RPMI7951 (cell line): ENCODE measurements at regions not wholly inside any gene's neighbourhood (a gene's known extent, or its start where the extent isn't known, plus 50 kb on each side); places are given as distances from the start of the nearest gene placed in this dataset.
"Not testable (repeated sequence)": the region's sequence is repeated elsewhere in the genome, so short reads cannot be mapped to it uniquely, and the experiment has no call there.

Experiments used
- DNase-seq: peaks from one replicate; pipeline ENCODE4 v3.0.0-alpha.2; 2012; ENCODE audit warnings: low read depth

- DNase-seq, result no peak
Observed at GRCh38 chr5:86542532-86542931, 75.2 kb upstream of the COX7C start.

- no peak for DNase-seq
Observed at GRCh38 chr5:86546044-86546443, 71.7 kb upstream of the COX7C start.

- DNase-seq, result no peak
Observed at GRCh38 chr5:86546582-86546981, 71.2 kb upstream of the COX7C start.

GRCh38 chr5:86554638-86555037, 63.1 kb upstream of the COX7C start:
- no peak for DNase-seq

- DNase-seq, result no peak
Observed at GRCh38 chr5:86557920-86558319, 59.8 kb upstream of the COX7C start.

DNA sequence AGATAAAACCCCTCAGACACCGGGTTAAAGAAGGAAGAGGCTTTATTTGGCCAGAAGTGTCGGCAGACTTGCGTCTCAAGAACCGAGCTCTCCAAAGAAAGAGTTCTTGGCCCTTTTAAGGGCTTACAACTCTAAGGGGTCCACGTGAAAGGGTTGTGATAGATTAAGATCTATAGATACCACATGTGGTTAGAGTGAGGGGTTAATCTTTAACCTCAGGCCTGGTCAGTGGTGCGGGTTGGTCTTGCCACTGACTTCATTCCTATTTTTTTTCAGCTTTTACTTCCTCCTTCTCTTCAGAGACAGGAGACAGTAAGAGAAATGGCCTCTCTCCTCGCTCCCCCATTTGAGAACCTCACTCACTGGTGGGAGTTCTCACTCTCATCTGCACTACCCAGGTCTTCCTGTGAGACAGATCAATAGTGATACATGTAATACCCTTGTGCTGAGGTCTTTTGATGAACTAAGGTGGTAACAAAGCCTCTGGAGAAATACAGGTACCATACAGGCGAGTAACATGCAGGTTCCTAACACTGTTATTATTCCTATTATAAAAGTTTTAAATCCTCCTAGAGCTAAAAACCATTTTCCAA, 52.4 kb upstream of the COX7C start:
- no peak for DNase-seq

GRCh38 chr5:86566030-86566429, 51.7 kb upstream of the COX7C start:
- not testable (repeated sequence) for DNase-seq
